GM12892 (cell line): ENCODE measurements at regions not wholly inside any gene's neighbourhood (a gene's known extent, or its start where the extent isn't known, plus 50 kb on each side); places are given as distances from the start of the nearest gene placed in this dataset.

Experiments used
- POLR2A ChIP-seq: IDR thresholded peaks from 2 replicates; pipeline ENCODE4 v1.6.1; 2011; ENCODE audit warnings: low read depth, low read length, control low read depth
- POLR2AphosphoS5 ChIP-seq: IDR thresholded peaks from 2 replicates; pipeline ENCODE4 v1.6.1; 2011; ENCODE audit warnings: low read depth, low read length, control low read depth
- TAF1 ChIP-seq: IDR thresholded peaks from 2 replicates; pipeline ENCODE4 v1.6.1; 2011; ENCODE audit warnings: low read depth, mild to moderate bottlenecking, control low read depth, low read length, borderline replicate concordance

DNA sequence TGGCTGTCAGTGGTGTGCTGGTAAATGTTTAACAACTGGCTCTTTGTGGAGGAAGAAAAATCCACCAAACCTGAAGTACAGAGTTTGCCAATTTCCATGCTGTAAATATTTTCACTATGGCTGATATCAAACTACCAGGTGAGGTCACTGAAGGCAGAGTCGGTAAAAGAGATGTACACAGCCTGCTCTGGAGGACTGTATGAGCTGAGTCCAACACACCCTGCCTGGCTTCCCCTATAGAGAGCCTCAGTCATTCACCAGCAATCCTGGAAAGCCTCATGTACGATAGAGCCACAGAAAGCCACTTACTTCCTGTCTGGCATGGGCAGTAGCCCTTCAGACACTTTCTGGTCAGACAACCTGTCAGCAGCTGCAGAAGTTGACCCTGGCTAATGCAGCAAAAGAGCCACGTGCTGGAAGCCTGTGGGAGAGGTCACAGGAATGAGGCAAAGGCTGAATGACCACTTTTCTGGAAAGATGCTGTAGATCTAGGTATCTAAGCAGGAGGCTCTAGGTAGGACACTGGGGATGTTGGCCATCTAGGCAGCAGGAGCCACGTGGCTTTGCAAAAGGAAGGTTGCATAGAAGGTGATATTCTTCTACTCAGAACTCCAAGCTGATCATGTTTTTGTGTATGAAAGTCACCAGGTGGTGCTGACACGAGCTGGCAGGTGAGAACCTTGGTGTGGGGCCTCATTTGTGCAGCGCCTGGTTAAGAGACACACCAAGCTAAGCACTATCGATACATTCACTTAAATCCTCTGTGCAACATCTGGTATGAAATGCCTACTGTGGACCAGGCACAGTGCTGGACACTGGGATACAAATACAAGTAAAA lies 553.9 kb downstream of the VRK1 start:
- TF ChIP-seq POLR2AphosphoS5 = no peak
- no peak for TF ChIP-seq POLR2A
- TF ChIP-seq TAF1 = no peak
